AG09309 (cell line): ENCODE measurements at regions not wholly inside any gene's neighbourhood (a gene's known extent, or its start where the extent isn't known, plus 50 kb on each side); places are given as distances from the start of the nearest gene placed in this dataset.
A peak's percentile ranks its signal among the peaks of the same experiment; 100 is the strongest.

Source experiments
- DNase-seq: peaks from one replicate; pipeline ENCODE4 v3.0.0-alpha.2; 2010; ENCODE audit warnings: low read depth
- H3K4me3 ChIP-seq: 2 replicates; pipeline ENCODE4 v1.5.1; 2011; ENCODE audit warnings: mild to moderate bottlenecking, low read depth, low read length, moderate library complexity; ENCODE audit not compliant: control insufficient read depth
- TF ChIP-seq, protein P1 (sequence below): IDR thresholded peaks from 2 replicates; pipeline ENCODE4 v1.5.1; 2011; ENCODE audit warnings: mild to moderate bottlenecking, low read depth, low read length, inconsistent platforms; ENCODE audit not compliant: insufficient read depth, control insufficient read depth; ENCODE audit errors: missing control alignments

DNA sequence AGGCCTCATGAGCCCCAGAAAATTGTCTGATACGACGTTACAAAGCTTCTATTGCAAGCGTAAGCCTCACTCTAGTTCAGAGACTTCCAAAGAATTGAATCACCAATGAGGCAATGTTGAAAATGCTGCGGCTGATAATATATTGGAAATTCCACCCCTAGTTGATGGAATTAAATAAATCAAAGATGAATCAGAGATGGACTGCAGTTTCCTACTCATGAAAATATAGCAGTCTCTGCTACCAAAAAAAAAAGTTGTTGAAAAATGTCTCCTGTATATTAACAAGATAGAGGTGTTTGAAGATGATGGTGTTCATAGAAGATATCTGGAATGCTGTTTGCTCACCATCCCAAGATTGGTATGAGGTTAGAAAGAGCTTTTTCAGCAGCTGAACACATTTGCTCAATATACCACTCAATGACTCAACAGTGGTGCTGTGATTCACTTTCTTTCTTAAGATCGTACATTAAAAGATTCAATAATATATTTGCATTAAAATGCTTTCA is 99.8 kb upstream of the ARHGAP28 start:
- TF ChIP-seq, protein P1, sequence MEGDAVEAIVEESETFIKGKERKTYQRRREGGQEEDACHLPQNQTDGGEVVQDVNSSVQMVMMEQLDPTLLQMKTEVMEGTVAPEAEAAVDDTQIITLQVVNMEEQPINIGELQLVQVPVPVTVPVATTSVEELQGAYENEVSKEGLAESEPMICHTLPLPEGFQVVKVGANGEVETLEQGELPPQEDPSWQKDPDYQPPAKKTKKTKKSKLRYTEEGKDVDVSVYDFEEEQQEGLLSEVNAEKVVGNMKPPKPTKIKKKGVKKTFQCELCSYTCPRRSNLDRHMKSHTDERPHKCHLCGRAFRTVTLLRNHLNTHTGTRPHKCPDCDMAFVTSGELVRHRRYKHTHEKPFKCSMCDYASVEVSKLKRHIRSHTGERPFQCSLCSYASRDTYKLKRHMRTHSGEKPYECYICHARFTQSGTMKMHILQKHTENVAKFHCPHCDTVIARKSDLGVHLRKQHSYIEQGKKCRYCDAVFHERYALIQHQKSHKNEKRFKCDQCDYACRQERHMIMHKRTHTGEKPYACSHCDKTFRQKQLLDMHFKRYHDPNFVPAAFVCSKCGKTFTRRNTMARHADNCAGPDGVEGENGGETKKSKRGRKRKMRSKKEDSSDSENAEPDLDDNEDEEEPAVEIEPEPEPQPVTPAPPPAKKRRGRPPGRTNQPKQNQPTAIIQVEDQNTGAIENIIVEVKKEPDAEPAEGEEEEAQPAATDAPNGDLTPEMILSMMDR: no peak
- peak; percentile 20 for DNase-seq
- H3K4me3 ChIP-seq: no peak overlapping the region

DNA sequence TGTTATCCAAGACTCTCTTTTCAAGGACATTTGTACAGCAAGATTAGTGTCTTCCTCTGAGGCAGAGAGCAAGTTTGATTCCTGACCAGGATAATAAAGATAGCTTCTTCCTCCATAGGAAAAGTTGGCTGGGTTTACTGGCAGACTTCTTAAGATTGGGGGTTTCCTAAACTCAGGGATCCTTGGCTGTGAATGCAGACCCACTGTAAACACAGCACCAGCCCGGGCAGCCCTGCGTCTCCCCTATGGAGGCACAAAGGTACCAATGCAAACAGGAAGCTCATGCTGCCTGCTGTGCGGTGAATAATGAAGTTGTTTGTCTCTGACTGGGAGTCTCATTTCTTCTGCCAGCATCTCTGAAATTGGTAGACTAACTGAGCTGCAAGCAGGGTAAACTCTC is 96.2 kb upstream of the ARHGAP28 start:
- no peak for DNase-seq

DNA sequence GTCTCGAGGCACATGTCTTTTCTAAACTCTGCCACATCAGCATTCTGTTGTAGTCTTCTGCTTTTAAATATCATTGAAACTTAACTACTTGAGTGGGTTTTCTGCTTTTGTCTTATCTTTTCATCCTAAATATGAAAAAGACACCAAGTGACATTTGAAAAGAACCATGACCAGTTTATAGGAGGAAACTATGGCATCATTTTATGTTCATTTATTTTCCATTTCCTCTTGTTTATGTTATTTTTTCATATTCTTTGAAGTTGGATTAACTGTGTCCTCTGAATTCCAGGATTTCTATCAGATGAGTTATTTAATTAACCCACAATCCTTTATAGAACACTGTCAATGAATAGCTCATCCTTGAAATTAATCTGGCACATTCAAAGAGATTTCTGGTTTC is 93.4 kb upstream of the ARHGAP28 start:
- no peak overlapping the region for H3K4me3 ChIP-seq
- DNase-seq: no peak
- TF ChIP-seq, protein P1: no peak

More for the DNA sequence above, 96.2 kb upstream of the ARHGAP28 start:
- TF ChIP-seq, protein P1: no peak
- H3K4me3 ChIP-seq: no peak overlapping the region

DNA sequence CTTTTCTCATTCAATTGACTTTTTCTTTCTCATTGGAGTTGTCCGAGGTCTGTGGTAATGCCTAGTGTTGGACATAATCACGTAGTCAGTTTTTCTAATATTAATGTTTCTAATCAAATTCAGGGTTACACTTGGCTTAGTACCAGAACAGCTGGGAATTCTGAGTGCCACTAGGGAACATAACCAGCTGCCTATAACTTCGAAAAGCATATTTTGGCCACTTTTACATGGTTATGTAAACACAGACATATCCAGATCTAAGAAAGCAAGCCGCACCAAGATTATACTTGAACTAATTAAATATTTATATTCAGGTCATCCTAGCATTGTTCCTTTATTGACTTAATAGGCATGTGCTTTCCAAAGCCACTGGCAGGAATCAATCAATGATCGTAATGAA is 91.1 kb upstream of the ARHGAP28 start:
- no peak overlapping the region for H3K4me3 ChIP-seq
- TF ChIP-seq, protein P1: no peak
- no peak for DNase-seq

DNA sequence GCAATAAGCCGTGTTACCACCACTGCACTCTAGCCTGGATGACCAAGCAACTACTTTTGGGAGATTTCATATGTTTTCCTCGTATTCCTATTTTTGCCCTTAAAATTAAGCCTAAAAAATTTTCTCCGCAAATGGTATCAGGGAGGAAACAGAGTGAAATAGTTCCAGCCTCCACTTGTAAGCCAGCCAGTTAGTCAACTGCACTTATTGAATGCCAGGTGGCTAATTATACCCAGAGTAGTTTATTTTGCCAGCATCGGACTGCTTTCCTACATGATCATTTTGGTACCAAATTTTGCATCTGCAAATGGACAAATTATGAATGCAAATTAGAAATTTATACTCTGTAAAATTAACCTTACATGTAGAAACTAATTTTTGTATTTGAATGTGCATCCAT is 90.2 kb upstream of the ARHGAP28 start:
- DNase-seq: no peak
- TF ChIP-seq, protein P1: no peak
- no peak overlapping the region for H3K4me3 ChIP-seq

DNA sequence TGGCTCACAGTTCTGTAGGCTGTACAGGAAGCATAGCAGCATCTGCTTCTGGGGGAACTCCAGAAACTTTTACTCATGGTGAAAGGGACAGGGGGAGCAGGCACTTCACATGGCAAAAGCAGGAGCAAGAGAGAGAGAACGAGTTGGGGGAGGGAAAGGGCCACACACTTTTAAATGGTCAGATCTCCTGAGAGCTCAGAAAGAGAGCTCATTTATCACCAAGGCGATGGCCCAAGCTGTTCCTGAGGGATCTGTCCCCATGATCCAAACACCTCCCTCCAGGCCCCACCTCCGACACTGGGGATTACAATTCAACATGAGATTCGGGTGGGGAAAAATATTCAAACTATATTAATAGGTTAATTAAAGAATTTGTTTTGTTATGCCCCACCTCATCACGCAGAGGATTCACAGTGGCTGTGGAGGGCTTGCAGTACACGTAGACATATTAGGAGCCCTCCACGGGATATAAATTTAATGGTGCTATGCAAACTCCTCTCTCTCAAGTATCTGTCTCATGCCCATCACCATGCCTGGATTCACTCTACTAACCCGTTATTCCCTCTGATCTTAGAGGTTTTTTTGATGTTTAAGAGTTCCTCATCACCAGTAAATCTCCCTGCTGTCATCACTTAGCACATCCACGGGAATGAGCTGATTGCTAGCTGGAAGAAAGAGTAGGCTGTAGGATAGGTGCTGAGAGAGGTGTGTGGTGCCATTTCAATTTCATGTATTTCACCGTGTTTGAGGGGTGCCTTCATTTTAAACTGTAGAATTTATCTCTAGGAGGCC is 84.5 kb upstream of the ARHGAP28 start:
- H3K4me3 ChIP-seq: no peak overlapping the region
- TF ChIP-seq, protein P1: no peak
- no peak for DNase-seq
